ENCODE measurements at regions not wholly inside any gene's neighbourhood (a gene's known extent, or its start where the extent isn't known, plus 50 kb on each side); places are given as distances from the start of the nearest gene placed in this dataset.

DNA sequence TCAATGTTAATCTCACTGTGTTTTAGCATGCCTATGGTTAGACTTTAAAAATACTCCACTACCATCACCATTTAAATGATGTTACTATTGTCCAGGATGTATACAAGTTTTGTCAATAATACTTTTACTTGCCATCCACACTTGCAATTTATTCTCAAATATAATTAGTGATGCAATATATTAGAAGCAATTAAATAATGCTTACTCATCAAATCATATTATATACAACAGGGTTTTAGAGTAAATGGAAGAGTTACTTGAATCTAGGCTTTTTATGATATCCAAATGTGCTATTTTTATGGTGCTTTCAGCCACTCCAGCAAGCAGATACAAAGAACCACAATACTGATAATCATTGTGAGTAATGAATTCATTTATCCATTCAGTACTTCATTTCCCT is 461.1 kb downstream of the TMEM182 start:
- H3K36me3 Mint-ChIP-seq = no peaks in the 10 kb centered on the region
- no peak overlapping the region for H3K4me3 ChIP-seq (ENCODE audit: low read length)
- TF ChIP-seq, protein P1, sequence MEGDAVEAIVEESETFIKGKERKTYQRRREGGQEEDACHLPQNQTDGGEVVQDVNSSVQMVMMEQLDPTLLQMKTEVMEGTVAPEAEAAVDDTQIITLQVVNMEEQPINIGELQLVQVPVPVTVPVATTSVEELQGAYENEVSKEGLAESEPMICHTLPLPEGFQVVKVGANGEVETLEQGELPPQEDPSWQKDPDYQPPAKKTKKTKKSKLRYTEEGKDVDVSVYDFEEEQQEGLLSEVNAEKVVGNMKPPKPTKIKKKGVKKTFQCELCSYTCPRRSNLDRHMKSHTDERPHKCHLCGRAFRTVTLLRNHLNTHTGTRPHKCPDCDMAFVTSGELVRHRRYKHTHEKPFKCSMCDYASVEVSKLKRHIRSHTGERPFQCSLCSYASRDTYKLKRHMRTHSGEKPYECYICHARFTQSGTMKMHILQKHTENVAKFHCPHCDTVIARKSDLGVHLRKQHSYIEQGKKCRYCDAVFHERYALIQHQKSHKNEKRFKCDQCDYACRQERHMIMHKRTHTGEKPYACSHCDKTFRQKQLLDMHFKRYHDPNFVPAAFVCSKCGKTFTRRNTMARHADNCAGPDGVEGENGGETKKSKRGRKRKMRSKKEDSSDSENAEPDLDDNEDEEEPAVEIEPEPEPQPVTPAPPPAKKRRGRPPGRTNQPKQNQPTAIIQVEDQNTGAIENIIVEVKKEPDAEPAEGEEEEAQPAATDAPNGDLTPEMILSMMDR (IDR thresholded peaks at IDR 0.05) = no peak
- no peaks in the 10 kb centered on the region for H3K4me1 ChIP-seq (ENCODE audit: control insufficient read depth, insufficient read depth, low read length)
- no peaks in the 10 kb centered on the region for H3K27me3 ChIP-seq (ENCODE audit: control insufficient read depth, insufficient read depth, low read length)
- H3K36me3 ChIP-seq (ENCODE audit: control insufficient read depth, insufficient read depth, low read length) = no peaks in the 10 kb centered on the region
- no peak overlapping the region for H3K4me3 Mint-ChIP-seq
- intact Hi-C loops (cut with micrococcal nuclease) = no loop called here
- DNase-seq (no peak), ATAC-seq (no peak)
- no peaks in the 10 kb centered on the region for H3K9me3 ChIP-seq (ENCODE audit: control insufficient read depth, insufficient read depth, low read length)
- H3K27ac Mint-ChIP-seq = no peak overlapping the region
- H3K27me3 Mint-ChIP-seq (ENCODE audit: low read depth in 2 of 2) = peaks cover 0 to 3% of the 10 kb centered on the region in 2 donors
- H3K9me3 Mint-ChIP-seq = peaks cover 0 to 6% of the 10 kb centered on the region in 2 donors
- peaks cover 0 to 6% of the 10 kb centered on the region in 2 donors for H3K4me1 Mint-ChIP-seq
- no peak overlapping the region for H3K27ac ChIP-seq (ENCODE audit: low read length)

GRCh38 chr2:103230796-103231195 is 469.0 kb downstream of the TMEM182 start:
- WGBS (ENCODE audit: insufficient coverage) = 44% methylated on average over 1 of the region's 1 CpG
- intact Hi-C loops (cut with micrococcal nuclease) = no loop called here

GRCh38 chr2:103232865-103233264 is 471.0 kb downstream of the TMEM182 start:
- Histone ChIP-seq H3K9me3 (ENCODE audit: control insufficient read depth, insufficient read depth, low read length) (no peaks in the 10 kb centered on the region), H3K36me3 (ENCODE audit: control insufficient read depth, insufficient read depth, low read length) (no peaks in the 10 kb centered on the region), H3K4me3 (ENCODE audit: low read length) (no peak overlapping the region), H3K4me1 (ENCODE audit: control insufficient read depth, insufficient read depth, low read length) (no peaks in the 10 kb centered on the region), H3K27me3 (ENCODE audit: control insufficient read depth, insufficient read depth, low read length) (no peaks in the 10 kb centered on the region), H3K27ac (ENCODE audit: low read length) (no peak overlapping the region)
- Mint-ChIP-seq H3K4me3 (no peak overlapping the region), H3K36me3 (no peaks in the 10 kb centered on the region), H3K27me3 (ENCODE audit: low read depth in 2 of 2) (peaks cover 0 to 2% of the 10 kb centered on the region in 2 donors), H3K4me1 (no peaks in the 10 kb centered on the region), H3K9me3 (peaks cover 0 to 2% of the 10 kb centered on the region in 2 donors), H3K27ac (no peak overlapping the region)
- intact Hi-C loops (cut with micrococcal nuclease) = no loop called here
- 80% methylated on average over 4 of the region's 4 CpGs for WGBS (ENCODE audit: insufficient coverage)
- no peak for DNase-seq
- no peak for ATAC-seq
- TF ChIP-seq, protein P1 (IDR thresholded peaks at IDR 0.05) = no peak

More at GRCh38 chr2:103230796-103231195, 469.0 kb downstream of the TMEM182 start:
- TF ChIP-seq, protein P1 (IDR thresholded peaks at IDR 0.05) = no peak
- ATAC-seq (no peak), DNase-seq (no peak)
- no peaks in the 10 kb centered on the region for H3K4me1 ChIP-seq (ENCODE audit: control insufficient read depth, insufficient read depth, low read length)
- no peak overlapping the region for H3K27ac ChIP-seq (ENCODE audit: low read length)
- no peaks in the 10 kb centered on the region for H3K36me3 ChIP-seq (ENCODE audit: control insufficient read depth, insufficient read depth, low read length)
- H3K9me3 ChIP-seq (ENCODE audit: control insufficient read depth, insufficient read depth, low read length) = no peaks in the 10 kb centered on the region
- Mint-ChIP-seq H3K27ac (no peak overlapping the region), H3K4me1 (no peaks in the 10 kb centered on the region), H3K36me3 (no peaks in the 10 kb centered on the region), H3K27me3 (ENCODE audit: low read depth in 2 of 2) (peaks cover 0 to 2% of the 10 kb centered on the region in 2 donors), H3K4me3 (no peak overlapping the region), H3K9me3 (peaks cover 0 to 2% of the 10 kb centered on the region in 2 donors)
- no peaks in the 10 kb centered on the region for H3K27me3 ChIP-seq (ENCODE audit: control insufficient read depth, insufficient read depth, low read length)
- no peak overlapping the region for H3K4me3 ChIP-seq (ENCODE audit: low read length)

DNA sequence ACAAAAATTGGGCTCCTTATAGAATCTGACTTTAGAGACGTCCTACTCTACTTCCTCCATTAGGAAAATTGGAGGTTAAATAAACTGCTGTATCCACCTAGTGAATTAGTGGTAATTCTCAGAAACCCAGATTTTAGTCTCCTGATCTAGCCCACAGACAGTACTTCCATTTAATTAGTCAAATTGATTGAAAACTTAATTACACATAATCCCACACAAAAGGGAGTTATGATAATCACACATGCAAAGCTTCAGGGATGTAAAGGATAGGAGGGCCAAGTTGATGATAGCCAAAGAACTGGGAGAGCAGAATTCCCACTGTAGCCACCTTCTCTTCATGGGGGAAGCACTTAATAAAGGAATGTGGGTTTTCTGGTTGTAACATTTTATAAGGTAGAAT is 471.9 kb downstream of the TMEM182 start:
- intact Hi-C loops (cut with micrococcal nuclease) = no loop called here
- no CpG with 5 or more reads among the region's 1 CpG for WGBS (ENCODE audit: insufficient coverage)

More for the DNA sequence above, 471.9 kb downstream of the TMEM182 start:
- Mint-ChIP-seq H3K36me3 (peaks cover 6% of the 10 kb centered on the region), H3K4me3 (no peak overlapping the region), H3K4me1 (no peaks in the 10 kb centered on the region), H3K9me3 (peaks cover 0 to 4% of the 10 kb centered on the region in 2 donors), H3K27me3 (ENCODE audit: low read depth in 2 of 2) (peaks cover 0 to 2% of the 10 kb centered on the region in 2 donors), H3K27ac (no peak overlapping the region)
- DNase-seq (no peak), ATAC-seq (no peak)
- Histone ChIP-seq H3K4me3 (ENCODE audit: low read length) (no peak overlapping the region), H3K27me3 (ENCODE audit: control insufficient read depth, insufficient read depth, low read length) (no peaks in the 10 kb centered on the region), H3K27ac (ENCODE audit: low read length) (no peak overlapping the region), H3K36me3 (ENCODE audit: control insufficient read depth, insufficient read depth, low read length) (no peaks in the 10 kb centered on the region), H3K9me3 (ENCODE audit: control insufficient read depth, insufficient read depth, low read length) (no peaks in the 10 kb centered on the region), H3K4me1 (ENCODE audit: control insufficient read depth, insufficient read depth, low read length) (no peaks in the 10 kb centered on the region)
- TF ChIP-seq, protein P1 (IDR thresholded peaks at IDR 0.05) = no peak

Data from natural killer cell (primary cell).